ENCODE measurements at regions not wholly inside any gene's neighbourhood (a gene's known extent, or its start where the extent isn't known, plus 50 kb on each side); places are given as distances from the start of the nearest gene placed in this dataset.

DNA sequence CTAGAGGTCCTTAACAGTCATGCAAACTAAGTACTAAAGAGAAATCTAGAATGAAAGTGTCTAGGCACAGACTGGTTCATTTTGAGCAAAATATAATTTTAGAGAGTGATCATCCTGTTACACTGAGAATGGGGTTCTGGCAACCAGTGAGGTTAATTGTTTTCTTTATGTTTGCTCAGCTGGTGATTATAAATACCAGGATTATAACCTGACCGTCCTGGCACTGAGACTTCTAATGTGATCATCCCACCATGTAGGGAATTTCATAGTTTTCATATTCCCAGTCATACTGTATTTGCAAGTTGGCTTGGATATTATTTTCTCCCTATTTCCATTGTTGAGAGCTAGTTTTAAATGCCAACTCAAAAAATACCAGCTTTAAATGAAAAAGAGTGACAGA is 852.5 kb upstream of the LRATD1 start:
- Mint-ChIP-seq H3K4me1 (no peaks in the 10 kb centered on the region), H3K36me3 (no peaks in the 10 kb centered on the region), H3K27ac (no peak overlapping the region), H3K9me3 (peaks cover 5 to 20% (median 10%) of the 10 kb centered on the region in 3 donors), H3K27me3 (no peaks in the 10 kb centered on the region), H3K4me3 (no peak overlapping the region)
- ATAC-seq (replicated peaks in 1 of 4) (no peak), DNase-seq (no peak)
- Histone ChIP-seq H3K36me3 (ENCODE audit: control insufficient read depth in 2 of 2, extremely low read depth in 1 of 2, insufficient read depth in 1 of 2, low read length in 1 of 2) (no peaks in the 10 kb centered on the region), H3K27ac (ENCODE audit: low read length) (no peak overlapping the region), H3K4me3 (ENCODE audit: control insufficient read depth in 1 of 2, extremely low read depth in 1 of 2, low read length in 1 of 2) (no peak overlapping the region), H3K4me1 (ENCODE audit: control insufficient read depth in 1 of 2, extremely low read depth in 1 of 2, insufficient read depth in 2 of 2, low read length in 2 of 2) (no peaks in the 10 kb centered on the region), H3K9me3 (no peaks in the 10 kb centered on the region), H3K27me3 (replicated peaks in 1 of 2; ENCODE audit: control insufficient read depth in 2 of 2, extremely low read depth in 1 of 2, insufficient read depth in 2 of 2, low read length in 1 of 2) (no peaks in the 10 kb centered on the region)
- CTCF ChIA-PET, result no interaction called here
- WGBS (ENCODE audit: insufficient coverage), result no CpG with 5 or more reads among the region's 1 CpG
- POLR2A ChIA-PET, result no interaction called here

DNA sequence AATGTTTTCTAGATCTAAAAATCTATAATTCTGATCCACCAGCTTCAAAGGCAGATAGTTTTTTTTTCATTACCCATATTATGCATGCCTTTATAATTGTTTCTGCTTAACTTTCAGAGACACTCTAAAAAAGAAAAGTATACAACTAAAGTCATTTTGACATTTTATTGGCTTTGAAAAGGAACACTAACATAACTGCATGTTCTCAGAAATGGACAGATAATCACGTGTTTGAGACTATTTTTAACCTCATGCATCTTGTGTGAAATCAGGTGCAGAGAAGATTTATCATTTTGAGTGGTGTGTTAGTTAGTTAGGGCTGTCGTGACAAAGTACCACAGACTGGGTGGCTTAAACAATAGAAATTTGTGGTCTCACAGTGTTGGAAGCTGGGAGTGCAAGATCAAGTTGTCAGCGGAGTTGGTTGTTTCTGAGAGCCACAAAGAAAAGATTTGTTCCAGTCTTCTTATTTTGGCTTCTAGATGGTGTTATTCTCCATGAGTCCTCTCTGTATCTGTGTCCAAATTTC is 841.4 kb upstream of the LRATD1 start:
- Histone ChIP-seq H3K27me3 (replicated peaks in 1 of 2; ENCODE audit: control insufficient read depth in 2 of 2, extremely low read depth in 1 of 2, insufficient read depth in 2 of 2, low read length in 1 of 2) (no peaks in the 10 kb centered on the region), H3K36me3 (ENCODE audit: control insufficient read depth in 2 of 2, extremely low read depth in 1 of 2, insufficient read depth in 1 of 2, low read length in 1 of 2) (no peaks in the 10 kb centered on the region), H3K27ac (ENCODE audit: low read length) (no peak overlapping the region), H3K4me3 (ENCODE audit: control insufficient read depth in 1 of 2, extremely low read depth in 1 of 2, low read length in 1 of 2) (no peak overlapping the region), H3K9me3 (no peaks in the 10 kb centered on the region), H3K4me1 (ENCODE audit: control insufficient read depth in 1 of 2, extremely low read depth in 1 of 2, insufficient read depth in 2 of 2, low read length in 2 of 2) (no peaks in the 10 kb centered on the region)
- Mint-ChIP-seq H3K36me3 (no peaks in the 10 kb centered on the region), H3K27me3 (no peaks in the 10 kb centered on the region), H3K4me3 (no peak overlapping the region), H3K27ac (no peak overlapping the region), H3K4me1 (no peaks in the 10 kb centered on the region), H3K9me3 (peaks cover 2 to 6% (median 3%) of the 10 kb centered on the region in 3 donors)
- ChIA-PET POLR2A (no interaction called here), CTCF (no interaction called here)
- WGBS (ENCODE audit: insufficient coverage), result 6% methylated on average over 2 of the region's 3 CpGs
- DNase-seq (no peak), ATAC-seq (replicated peaks in 1 of 4) (no peak)

DNA sequence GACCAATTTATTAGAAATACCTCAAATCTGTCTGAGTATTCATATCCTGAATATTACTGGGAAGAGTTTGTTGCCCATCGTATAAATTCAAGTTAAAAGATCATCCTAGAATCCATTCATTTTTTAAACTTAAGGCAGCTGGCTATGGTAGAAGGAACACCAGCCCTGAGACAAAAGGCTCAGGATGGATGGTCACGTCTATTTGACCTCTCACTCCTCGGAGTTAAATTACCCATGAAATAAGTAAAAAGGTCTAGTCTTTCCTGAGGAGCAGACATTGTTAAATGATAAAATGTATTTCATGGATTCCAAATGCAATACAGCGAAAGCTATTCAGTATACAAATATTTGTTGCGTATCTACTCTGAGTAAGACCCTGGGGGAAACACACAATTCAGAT is 826.0 kb upstream of the LRATD1 start:
- WGBS (ENCODE audit: insufficient coverage), result 90% methylated on average over 2 of the region's 5 CpGs

DNA sequence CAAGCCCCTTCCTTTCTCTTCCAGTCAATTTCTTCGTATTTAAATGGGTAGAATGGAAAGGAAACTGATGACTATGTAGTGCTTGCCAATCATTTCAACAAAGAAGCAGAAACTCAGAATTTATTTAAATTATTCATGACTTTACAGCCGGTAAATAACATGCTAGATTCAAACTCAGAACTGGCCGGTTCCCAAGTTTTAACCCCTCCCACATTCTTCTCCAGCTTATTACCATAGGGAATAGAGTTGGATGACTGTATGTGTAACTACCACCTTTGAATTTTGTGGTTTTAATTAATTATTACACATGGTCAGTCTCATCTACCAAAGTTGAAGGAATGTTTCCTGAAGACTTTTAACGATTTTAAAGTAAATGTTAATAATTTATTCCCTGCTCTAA is 819.3 kb upstream of the LRATD1 start:
- DNase-seq (no peak), ATAC-seq (replicated peaks in 1 of 4) (no peak)
- H3K4me3 ChIP-seq (ENCODE audit: control insufficient read depth in 1 of 2, extremely low read depth in 1 of 2, low read length in 1 of 2), result no peak overlapping the region
- no peaks in the 10 kb centered on the region for H3K36me3 Mint-ChIP-seq
- H3K4me1 Mint-ChIP-seq, result no peaks in the 10 kb centered on the region
- no peaks in the 10 kb centered on the region for H3K27me3 Mint-ChIP-seq
- no peak overlapping the region for H3K4me3 Mint-ChIP-seq
- no peak overlapping the region for H3K27ac ChIP-seq (ENCODE audit: low read length)
- POLR2A ChIA-PET, result no interaction called here
- no peaks in the 10 kb centered on the region for H3K9me3 ChIP-seq
- WGBS (ENCODE audit: insufficient coverage), result no CpG with 5 or more reads among the region's 4 CpGs
- H3K36me3 ChIP-seq (ENCODE audit: control insufficient read depth in 2 of 2, extremely low read depth in 1 of 2, insufficient read depth in 1 of 2, low read length in 1 of 2), result no peaks in the 10 kb centered on the region
- H3K27me3 ChIP-seq (replicated peaks in 1 of 2; ENCODE audit: control insufficient read depth in 2 of 2, extremely low read depth in 1 of 2, insufficient read depth in 2 of 2, low read length in 1 of 2), result no peaks in the 10 kb centered on the region
- H3K4me1 ChIP-seq (ENCODE audit: control insufficient read depth in 1 of 2, extremely low read depth in 1 of 2, insufficient read depth in 2 of 2, low read length in 2 of 2), result no peaks in the 10 kb centered on the region
- H3K9me3 Mint-ChIP-seq, result peaks cover 0 to 8% (median 6%) of the 10 kb centered on the region in 3 donors
- H3K27ac Mint-ChIP-seq, result no peak overlapping the region
- CTCF ChIA-PET, result no interaction called here

More for the DNA sequence above, 826.0 kb upstream of the LRATD1 start:
- no peaks in the 10 kb centered on the region for H3K36me3 ChIP-seq (ENCODE audit: control insufficient read depth in 2 of 2, extremely low read depth in 1 of 2, insufficient read depth in 1 of 2, low read length in 1 of 2)
- ATAC-seq (replicated peaks in 1 of 4) (no peak), DNase-seq (no peak)
- H3K9me3 ChIP-seq, result no peaks in the 10 kb centered on the region
- CTCF ChIA-PET, result no interaction called here
- Mint-ChIP-seq H3K4me3 (no peak overlapping the region), H3K9me3 (peaks cover 5 to 10% (median 6%) of the 10 kb centered on the region in 3 donors), H3K27ac (no peak overlapping the region), H3K4me1 (no peaks in the 10 kb centered on the region), H3K27me3 (no peaks in the 10 kb centered on the region), H3K36me3 (no peaks in the 10 kb centered on the region)
- POLR2A ChIA-PET, result no interaction called here
- H3K4me3 ChIP-seq (ENCODE audit: control insufficient read depth in 1 of 2, extremely low read depth in 1 of 2, low read length in 1 of 2), result no peak overlapping the region
- no peaks in the 10 kb centered on the region for H3K27me3 ChIP-seq (replicated peaks in 1 of 2; ENCODE audit: control insufficient read depth in 2 of 2, extremely low read depth in 1 of 2, insufficient read depth in 2 of 2, low read length in 1 of 2)
- no peaks in the 10 kb centered on the region for H3K4me1 ChIP-seq (ENCODE audit: control insufficient read depth in 1 of 2, extremely low read depth in 1 of 2, insufficient read depth in 2 of 2, low read length in 2 of 2)
- no peak overlapping the region for H3K27ac ChIP-seq (ENCODE audit: low read length)

DNA sequence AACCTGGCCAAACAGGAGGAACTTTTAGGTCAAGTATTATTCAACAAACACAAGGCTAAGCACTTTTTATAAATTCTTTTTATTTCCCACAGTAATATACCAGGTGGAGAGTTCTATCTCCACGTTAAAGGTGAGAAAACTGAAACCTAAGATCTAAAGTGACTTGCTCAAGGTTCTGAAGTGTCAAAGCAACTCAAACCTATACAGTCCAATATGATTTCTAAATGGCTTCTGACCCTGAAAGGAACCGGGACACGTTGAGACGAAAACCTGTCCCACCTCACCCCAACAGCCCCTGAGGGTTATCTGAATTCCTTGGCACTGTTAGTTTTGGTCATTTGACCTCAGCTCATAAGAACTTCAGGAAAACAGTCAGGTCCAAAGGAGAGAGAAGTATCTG is 814.5 kb upstream of the LRATD1 start:
- 40% methylated on average over 1 of the region's 4 CpGs for WGBS (ENCODE audit: insufficient coverage)
- ATAC-seq (replicated peaks in 1 of 4), result no peak
- Histone ChIP-seq H3K36me3 (ENCODE audit: control insufficient read depth in 2 of 2, extremely low read depth in 1 of 2, insufficient read depth in 1 of 2, low read length in 1 of 2) (no peaks in the 10 kb centered on the region), H3K9me3 (no peaks in the 10 kb centered on the region), H3K27ac (ENCODE audit: low read length) (no peak overlapping the region), H3K27me3 (replicated peaks in 1 of 2; ENCODE audit: control insufficient read depth in 2 of 2, extremely low read depth in 1 of 2, insufficient read depth in 2 of 2, low read length in 1 of 2) (no peaks in the 10 kb centered on the region), H3K4me3 (ENCODE audit: control insufficient read depth in 1 of 2, extremely low read depth in 1 of 2, low read length in 1 of 2) (no peak overlapping the region), H3K4me1 (ENCODE audit: control insufficient read depth in 1 of 2, extremely low read depth in 1 of 2, insufficient read depth in 2 of 2, low read length in 2 of 2) (no peaks in the 10 kb centered on the region)
- Mint-ChIP-seq H3K27ac (no peak overlapping the region), H3K36me3 (no peaks in the 10 kb centered on the region), H3K4me1 (no peaks in the 10 kb centered on the region), H3K9me3 (peaks cover 0 to 1% (median 0%) of the 10 kb centered on the region in 3 donors), H3K4me3 (no peak overlapping the region), H3K27me3 (no peaks in the 10 kb centered on the region)
- CTCF ChIA-PET, result no interaction called here
- POLR2A ChIA-PET, result no interaction called here
- no peak for DNase-seq

DNA sequence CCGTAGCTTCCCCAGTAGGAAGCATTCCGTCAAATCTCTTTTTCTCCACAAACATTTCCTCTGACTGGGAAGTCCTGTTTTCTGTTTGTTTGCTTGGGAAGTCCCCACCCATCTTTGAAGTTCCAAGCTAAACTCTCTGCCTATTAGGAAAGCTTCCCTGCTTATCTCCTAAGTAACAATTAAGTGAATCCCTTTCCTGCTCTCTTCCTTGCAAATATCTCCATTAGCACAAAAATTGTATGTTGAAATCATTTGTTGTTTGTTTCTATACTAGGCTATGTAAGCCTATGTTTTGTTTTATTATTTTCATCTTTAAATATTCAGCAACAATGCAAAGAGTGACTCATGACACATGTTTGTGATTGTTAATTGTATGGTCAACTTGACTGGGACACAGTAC is 812.6 kb upstream of the LRATD1 start:
- no peak overlapping the region for H3K27ac ChIP-seq (ENCODE audit: low read length)
- H3K36me3 ChIP-seq (ENCODE audit: control insufficient read depth in 2 of 2, extremely low read depth in 1 of 2, insufficient read depth in 1 of 2, low read length in 1 of 2), result no peaks in the 10 kb centered on the region
- Mint-ChIP-seq H3K4me1 (no peaks in the 10 kb centered on the region), H3K9me3 (peaks cover 0 to 4% (median 3%) of the 10 kb centered on the region in 3 donors), H3K4me3 (no peak overlapping the region), H3K27me3 (no peaks in the 10 kb centered on the region), H3K27ac (no peak overlapping the region), H3K36me3 (no peaks in the 10 kb centered on the region)
- H3K27me3 ChIP-seq (replicated peaks in 1 of 2; ENCODE audit: control insufficient read depth in 2 of 2, extremely low read depth in 1 of 2, insufficient read depth in 2 of 2, low read length in 1 of 2), result no peaks in the 10 kb centered on the region
- ChIA-PET POLR2A (no interaction called here), CTCF (no interaction called here)
- no peaks in the 10 kb centered on the region for H3K9me3 ChIP-seq
- no peak for ATAC-seq (replicated peaks in 1 of 4)
- WGBS (ENCODE audit: insufficient coverage), result no CpG with 5 or more reads among the region's 2 CpGs
- H3K4me3 ChIP-seq (ENCODE audit: control insufficient read depth in 1 of 2, extremely low read depth in 1 of 2, low read length in 1 of 2), result no peak overlapping the region
- no peaks in the 10 kb centered on the region for H3K4me1 ChIP-seq (ENCODE audit: control insufficient read depth in 1 of 2, extremely low read depth in 1 of 2, insufficient read depth in 2 of 2, low read length in 2 of 2)
- no peak for DNase-seq

DNA sequence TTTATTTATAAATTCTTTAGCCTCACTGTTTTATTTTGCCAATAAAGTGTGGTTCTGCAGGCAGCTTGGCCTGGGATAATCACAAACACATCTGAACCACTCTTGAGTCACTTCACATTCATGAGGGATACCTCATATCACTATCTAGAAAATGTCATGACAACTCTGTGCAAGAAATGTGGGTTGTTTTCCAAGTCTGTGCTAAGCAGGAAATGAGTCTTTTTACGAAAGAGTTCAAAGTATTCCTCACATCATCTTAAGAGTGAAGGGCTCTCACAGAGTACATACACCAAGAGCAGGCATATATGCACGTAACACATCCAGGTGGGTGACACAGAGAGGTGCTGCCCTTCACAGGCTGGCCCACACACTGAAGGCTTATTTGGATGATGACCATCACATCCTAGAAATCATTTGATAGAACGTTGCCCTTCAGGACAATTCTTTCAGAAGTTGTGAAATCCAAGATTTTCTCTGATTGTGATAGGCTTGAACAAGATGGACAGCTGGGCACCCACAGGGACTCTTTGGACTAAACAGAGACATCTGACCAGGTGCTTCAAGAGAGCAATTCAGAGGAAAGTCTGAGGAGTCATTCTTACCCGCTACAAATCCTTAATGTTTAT is 811.1 kb upstream of the LRATD1 start:
- Histone ChIP-seq H3K27ac (ENCODE audit: low read length) (no peak overlapping the region), H3K4me1 (ENCODE audit: control insufficient read depth in 1 of 2, extremely low read depth in 1 of 2, insufficient read depth in 2 of 2, low read length in 2 of 2) (no peaks in the 10 kb centered on the region), H3K9me3 (no peaks in the 10 kb centered on the region), H3K36me3 (ENCODE audit: control insufficient read depth in 2 of 2, extremely low read depth in 1 of 2, insufficient read depth in 1 of 2, low read length in 1 of 2) (no peaks in the 10 kb centered on the region), H3K4me3 (ENCODE audit: control insufficient read depth in 1 of 2, extremely low read depth in 1 of 2, low read length in 1 of 2) (no peak overlapping the region), H3K27me3 (replicated peaks in 1 of 2; ENCODE audit: control insufficient read depth in 2 of 2, extremely low read depth in 1 of 2, insufficient read depth in 2 of 2, low read length in 1 of 2) (no peaks in the 10 kb centered on the region)
- ChIA-PET CTCF (no interaction called here), POLR2A (no interaction called here)
- ATAC-seq (replicated peaks in 1 of 4) (no peak), DNase-seq (no peak)
- H3K9me3 Mint-ChIP-seq, result peaks cover 3 to 4% (median 3%) of the 10 kb centered on the region in 3 donors
- 50% methylated on average over 2 of the region's 4 CpGs for WGBS (ENCODE audit: insufficient coverage)
- H3K4me1 Mint-ChIP-seq, result no peaks in the 10 kb centered on the region
- H3K4me3 Mint-ChIP-seq, result no peak overlapping the region
- H3K27me3 Mint-ChIP-seq, result no peaks in the 10 kb centered on the region
- H3K27ac Mint-ChIP-seq, result no peak overlapping the region
- no peaks in the 10 kb centered on the region for H3K36me3 Mint-ChIP-seq

All from T-cell (primary cell).